GM19452 (cell line): ENCODE measurements at regions not wholly inside any gene's neighbourhood (a gene's known extent, or its start where the extent isn't known, plus 50 kb on each side); places are given as distances from the start of the nearest gene placed in this dataset.

ENCODE experiments used
- ATAC-seq: cut with Tn5 transposase; IDR thresholded peaks from one replicate; pipeline ENCODE4 v1.9.1; 2021; ENCODE audit not compliant: unreplicated experiment

DNA sequence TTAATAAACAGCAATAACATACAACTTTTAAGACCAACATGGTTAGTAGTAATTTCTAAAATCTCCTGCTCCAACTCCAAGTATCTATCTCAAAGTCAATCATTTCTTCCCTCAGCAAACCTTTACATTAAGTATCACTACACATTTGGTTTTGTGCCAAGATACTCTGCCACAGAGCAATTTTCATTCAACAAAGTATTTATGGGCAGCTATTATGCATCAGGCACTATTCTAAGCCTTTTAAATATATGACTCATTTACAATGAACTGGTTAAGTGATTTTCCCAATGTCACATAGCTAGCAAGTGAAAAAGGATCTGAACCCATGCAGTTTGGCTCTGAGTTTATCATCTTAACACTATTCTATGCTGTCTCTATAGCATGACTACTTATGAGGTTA, 264.3 kb downstream of the NOL4 start:
- no peak for ATAC-seq

DNA sequence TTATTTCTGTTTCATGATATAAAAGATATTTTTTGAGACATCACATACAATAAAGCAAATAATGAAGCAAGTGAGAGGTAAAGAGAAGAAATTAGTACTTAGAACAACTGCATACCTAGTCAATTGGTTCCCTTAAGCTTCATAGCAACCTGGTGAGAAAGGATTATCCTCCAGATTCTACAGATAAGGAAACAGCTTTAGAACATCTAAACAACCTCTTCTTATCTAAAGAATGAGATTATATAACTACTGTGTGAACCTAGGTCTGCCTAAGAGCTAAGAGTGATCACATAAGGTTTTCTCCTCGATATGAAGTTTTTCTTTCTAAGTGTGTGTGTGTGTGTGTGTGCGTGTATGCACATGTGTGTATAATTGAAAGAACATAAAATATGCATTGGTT, 265.1 kb downstream of the NOL4 start:
- ATAC-seq = no peak

DNA sequence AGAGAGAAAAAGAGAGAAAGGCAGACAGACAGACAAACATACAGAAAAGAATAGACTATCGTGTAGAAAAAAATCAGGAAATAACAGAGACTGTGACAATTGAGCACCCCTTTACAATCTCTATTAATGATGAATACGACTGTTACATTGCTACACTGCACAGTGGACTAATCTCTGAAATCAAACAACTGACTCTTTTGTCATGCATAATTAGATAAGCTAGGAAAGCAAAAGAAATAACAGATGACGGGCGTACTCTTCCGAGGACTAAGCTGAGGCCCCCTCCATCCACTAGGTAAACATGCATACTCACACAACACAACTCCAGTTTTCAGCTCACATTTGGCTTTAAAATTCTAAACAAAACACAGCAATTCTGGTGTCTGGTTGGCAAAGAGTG, 267.0 kb downstream of the NOL4 start:
- ATAC-seq = no peak

DNA sequence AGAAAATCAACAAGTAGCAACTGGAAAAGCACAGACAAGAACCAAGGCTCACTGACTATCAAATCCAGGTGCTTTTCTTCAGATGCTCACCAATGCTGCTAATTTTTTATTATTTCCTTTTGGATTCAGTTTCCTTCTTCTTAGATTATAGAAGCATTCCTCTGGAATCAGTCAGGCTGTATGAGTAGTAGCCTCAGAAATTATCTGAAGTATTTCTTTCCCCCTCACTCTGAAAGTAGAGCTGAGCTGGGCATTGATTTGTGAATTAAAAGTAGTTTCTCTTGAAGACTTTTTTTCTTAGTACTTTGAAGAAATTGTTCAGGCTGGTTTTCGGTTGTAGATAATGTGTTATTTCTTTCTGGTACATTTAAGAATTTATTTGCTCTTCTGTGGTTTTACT, 273.7 kb downstream of the NOL4 start:
- no peak for ATAC-seq

DNA sequence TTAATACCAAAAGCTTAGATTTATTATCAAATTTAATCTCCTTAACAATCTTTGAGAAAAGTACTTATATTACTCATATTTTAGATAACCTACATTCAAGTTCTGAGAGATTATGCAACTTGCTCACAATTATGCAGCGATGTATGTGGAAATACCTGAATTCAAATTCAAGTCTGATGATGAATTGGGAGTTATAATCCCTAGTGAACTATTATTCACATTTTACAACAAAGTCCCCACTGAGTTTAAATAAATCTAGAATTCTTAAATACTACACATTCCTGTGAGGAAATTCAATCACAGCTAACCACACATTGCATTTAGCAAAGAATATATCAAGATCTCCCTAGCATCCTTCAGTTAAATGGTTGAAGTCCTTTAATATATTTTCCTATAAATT, 278.4 kb downstream of the NOL4 start:
- no peak for ATAC-seq

DNA sequence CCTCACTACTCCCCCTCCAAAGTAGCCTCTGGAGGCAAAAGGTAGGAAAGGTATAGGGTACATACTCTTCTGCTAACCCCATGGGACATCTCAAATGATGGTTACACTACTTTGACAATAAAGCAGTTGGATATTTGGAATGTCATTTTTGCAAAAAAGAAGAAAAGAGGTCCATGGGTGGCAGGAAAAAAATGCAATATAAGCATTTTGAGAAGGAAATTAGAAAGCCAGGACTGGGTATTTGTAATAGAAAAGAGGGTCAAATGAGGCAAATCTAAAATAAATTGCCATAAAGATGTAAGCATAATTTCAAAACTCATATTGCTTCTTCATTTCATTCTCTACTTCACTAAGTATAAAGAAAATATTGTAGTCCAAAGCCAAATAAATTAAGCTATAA, 280.2 kb downstream of the NOL4 start:
- no peak for ATAC-seq

DNA sequence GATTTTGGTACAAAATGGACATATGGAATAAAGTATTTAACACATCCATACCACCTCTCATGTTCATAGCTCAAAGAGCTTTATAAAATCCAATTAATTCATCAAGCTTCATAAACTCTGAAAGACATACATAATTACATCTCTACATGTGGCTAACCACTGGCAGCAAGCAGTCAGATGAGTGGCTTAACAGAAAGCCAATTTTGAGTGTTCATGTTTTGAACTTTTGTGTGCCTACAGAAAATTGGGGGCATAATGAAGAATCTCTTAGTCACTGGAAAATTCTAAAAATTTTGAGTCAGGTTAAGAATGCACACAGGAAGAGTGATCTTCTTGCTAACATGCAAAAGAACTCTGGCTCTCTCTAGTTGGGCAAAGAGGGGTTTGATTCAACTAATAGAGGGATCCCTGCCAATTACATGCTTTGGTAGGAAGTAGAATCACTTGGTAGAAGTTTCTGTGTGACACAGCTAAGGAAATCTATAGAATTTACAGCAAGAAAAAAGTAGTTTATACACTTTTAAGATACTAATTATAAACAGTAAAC, 287.4 kb downstream of the NOL4 start:
- ATAC-seq = no peak

DNA sequence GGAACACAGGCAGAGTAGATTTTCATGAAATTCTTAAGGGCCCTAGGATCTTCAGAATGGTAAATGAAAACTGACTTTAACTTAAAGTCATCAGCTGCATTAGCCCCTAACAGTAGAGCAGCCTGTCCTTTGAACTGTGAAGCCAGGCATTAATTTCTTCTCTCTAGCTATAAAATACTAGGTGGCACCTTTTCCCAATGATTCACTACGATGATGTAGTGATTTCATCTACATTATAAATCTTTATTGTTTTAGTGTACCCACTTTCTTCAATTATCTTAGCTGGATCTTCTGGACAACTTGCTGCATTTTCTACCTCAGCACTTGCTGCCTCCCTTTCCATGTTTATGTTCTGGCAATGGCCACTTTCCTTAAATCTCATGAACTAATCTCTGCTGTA, 290.5 kb downstream of the NOL4 start:
- ATAC-seq = no peak

DNA sequence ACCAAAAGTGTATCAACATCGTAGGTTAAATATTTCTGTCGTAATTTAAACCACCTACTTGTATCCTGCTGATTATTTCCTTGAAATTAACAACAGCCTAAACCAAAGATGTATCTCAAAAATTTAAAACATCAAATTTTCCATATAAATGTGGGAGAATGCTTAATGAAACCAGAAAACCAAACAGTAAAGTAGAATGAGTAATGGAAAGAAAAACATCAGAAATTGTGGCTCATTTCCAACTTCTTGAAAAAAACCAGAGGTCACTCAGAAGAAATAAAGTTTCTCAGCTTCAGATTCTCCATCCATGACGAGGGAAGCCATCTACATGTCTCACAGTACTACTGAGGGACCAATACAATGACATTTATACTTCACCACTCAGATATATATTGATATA, 296.5 kb downstream of the NOL4 start:
- ATAC-seq = no peak

DNA sequence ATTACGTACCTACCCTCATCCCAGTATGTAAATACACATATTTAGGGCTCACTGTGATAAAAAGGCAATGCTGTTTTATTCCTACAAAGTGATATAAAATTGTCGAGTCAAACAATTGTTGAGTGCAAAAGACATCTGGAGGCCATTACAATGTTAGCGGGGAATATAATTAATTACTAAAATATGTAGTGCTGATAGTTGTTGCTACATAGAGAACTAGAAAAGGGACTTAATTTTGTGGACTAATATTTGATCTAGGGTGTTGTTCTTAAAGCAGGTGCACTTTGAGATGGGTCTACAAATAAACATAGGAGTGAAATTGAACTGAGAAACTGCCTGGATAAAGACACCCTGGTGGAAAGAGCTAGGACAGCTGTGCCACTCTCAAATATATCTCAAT, 300.1 kb downstream of the NOL4 start:
- ATAC-seq = no peak

DNA sequence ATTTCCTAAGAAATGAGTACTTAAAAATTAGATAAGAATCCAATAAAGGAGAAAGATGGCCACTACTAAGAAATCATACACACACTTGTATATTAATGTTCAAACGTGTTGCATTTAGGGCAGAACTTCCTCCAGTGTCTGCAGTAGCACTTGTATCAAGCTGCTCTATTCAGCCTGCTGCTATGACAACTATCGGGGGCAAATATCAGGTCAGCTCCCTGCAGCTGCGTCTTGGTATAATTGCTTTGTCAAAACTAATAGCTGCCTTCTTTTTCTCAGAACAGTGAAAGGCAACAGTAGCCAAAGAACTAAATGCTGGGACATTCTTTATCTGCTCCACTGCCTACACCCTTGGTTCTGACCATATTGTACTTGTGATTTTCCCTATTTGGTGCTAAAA, 300.7 kb downstream of the NOL4 start:
- ATAC-seq = no peak

DNA sequence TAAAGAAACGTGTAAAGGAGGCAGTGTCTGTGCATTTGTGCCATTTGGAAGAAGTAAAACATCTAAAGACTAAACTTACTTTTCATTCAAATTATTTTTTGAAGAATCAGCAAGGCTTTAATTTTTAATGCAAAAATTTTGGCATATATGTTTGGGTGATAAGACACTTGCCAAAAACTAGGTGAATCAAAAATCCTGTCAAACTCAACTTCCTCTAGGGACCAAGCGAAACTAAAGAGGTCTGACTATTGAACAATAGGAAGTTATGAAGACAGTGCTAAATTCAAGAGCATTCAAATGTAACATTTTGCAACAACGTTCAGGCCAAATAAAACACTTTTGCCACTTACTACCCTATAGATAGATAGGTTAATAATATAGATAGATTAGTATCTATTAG, 306.1 kb downstream of the NOL4 start:
- ATAC-seq = no peak

DNA sequence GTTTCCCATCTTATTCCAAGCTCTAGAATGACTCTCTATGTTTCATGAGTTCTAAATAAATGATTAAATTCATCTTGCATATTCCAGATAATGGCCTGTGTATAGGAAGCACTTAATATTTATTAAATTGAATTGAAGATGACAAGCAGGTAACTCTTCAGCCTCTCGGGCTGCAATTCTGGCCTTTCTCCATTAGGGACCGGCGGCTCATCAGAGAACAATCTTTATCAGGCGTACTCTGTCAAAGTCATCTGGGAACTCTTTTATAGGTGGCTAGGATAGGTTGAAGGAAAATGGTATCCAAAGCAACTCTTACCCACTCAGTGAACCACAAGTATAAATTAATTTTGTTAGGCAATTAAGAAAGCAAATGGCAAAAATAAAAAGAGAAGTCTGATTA, 308.5 kb downstream of the NOL4 start:
- ATAC-seq = no peak

DNA sequence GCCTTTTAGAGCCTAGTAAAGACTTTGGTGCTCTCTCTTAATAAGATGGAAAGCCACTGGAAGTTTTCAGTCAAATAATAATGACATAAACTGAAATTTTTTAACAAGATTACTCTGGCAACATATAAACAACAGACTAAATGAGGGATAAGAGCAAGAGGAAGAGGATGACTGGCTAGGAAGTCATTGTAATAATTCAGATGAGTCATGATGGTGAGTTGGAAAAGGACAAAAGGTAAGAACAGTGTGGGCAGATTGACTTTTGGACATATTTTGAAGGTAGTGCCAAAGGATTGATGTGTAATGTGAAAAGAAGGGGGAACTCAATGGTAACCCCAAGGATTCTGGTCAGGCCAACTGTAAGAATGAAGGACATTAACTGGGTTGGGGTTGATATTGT, 310.3 kb downstream of the NOL4 start:
- ATAC-seq = no peak

DNA sequence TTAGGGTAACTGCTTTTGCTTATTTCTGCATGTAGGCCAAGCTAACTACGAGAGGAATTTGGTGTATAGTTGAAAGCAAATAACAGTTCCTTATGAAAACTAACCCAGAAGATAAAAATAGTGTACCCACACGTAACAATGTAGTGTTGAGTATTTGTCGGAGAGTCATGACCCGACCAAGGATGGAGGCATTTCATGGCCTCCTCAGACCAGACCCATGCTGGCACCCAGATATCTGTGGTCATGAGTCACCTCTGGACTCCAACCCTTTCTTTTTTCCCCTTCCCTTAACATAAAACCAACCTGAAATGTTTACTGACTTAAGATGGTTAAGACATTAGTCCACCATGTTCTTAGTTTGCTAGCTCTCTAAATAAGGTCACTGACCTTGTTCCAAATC, 318.7 kb downstream of the NOL4 start:
- ATAC-seq = no peak

DNA sequence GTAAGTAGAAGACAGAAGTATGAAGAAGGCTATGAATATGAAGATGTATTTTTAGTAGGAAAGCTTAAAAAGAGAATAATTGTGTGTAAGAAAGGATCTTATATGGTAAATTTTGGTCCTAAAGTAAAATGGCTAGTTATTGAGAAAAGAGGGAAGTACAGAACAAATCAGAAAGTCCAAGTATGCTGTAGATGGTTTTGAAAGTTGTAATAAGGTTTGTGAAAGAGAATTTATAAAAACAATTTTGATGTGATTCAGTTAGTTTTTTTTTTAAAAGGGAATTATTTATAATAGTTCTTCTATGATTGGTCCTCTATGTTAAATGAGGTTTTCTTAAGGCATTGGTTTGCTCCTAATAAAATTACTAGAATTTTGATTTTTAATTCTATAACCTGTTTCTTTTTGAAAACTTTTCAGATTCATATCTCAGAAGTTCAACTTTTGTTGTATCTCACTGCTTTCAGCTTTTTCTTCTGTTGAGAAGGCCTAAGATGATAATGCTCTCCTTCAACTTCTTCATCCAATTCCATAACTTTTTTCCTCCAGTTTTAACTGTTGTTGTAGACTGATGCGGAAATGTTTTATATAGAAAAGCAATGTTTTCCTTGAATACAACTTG, 322.7 kb downstream of the NOL4 start:
- no peak for ATAC-seq

DNA sequence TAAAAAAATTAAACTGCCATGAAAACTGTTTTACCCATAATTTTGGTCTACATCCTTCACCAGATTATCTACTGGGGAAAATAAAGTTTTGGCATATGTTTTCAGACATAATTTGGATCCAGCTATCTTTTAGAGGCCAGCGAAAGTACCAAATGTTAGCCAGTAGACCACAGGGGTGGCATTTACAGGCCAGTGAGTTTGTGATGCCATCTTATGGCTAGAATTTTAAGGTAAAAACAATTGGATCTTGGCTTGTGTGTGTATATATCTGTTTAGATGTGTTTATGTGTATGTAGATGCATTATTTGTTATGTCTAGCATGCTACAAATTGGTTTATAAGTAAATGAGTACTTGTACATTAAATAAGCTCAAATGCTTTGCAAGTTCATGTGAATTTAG, 322.6 kb downstream of the ASXL3 start:
- ATAC-seq = no peak

DNA sequence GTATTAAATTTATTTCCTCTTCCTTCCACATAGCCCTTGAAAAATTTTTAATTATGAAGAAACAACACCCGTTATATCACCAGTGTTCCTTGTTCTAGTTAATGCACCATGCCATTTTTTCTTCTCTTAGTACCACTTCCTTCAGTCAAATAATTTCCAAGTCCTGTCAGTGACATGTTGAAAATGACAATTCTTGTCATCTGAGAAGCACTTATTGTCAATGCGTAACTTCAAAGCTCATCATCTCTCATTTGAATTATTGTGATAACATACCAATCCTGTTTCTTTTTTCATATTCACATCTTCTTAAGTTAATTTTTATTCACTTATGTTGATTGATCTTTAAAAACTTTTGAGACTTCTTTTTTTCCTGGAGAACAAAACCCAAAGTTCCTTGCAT, 320.4 kb downstream of the ASXL3 start:
- ATAC-seq = no peak

DNA sequence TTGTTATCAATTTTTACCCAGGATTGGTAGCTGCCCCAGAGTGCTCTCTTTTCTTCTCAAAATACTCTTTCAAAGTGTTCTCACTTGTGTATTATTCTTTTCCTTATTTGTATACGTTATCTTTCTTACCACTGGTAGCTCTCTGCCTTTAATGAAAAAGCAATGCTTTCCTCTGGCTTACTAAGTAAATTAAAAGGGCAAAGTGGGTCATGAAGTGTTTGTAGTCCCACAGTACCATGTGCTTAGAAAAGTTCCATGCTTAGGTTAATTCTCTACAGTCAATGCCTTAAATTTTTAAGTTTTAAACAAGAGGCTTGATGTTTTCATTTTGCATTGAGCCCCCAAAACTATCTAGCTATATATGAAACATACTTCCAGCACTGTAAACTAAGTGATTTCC, 300.2 kb downstream of the ASXL3 start:
- no peak for ATAC-seq

DNA sequence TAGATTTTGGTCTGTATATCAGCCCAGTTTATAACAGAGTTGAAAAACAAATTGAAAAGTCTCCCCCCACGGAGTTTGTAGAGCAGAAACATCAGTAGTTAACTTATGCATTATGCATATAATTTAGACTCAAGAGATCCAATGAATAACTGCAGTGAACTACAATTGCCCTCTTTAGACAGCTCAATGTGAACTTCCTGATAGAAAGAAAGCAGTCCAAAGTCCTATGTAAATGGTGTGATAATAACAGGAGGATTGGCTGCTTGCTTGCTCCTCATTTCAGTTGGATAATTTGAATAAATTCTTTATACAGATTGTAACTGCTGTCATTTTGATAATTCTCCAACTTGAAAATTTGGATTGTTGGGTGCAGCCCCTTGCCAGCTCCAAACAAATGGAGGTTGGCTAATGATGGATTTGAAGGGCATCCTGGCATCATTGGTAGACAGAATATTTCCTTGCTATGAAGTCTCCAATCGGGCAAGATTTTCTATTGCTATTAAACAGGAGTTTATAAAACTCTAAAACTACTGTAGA, 297.1 kb downstream of the ASXL3 start:
- no peak for ATAC-seq

DNA sequence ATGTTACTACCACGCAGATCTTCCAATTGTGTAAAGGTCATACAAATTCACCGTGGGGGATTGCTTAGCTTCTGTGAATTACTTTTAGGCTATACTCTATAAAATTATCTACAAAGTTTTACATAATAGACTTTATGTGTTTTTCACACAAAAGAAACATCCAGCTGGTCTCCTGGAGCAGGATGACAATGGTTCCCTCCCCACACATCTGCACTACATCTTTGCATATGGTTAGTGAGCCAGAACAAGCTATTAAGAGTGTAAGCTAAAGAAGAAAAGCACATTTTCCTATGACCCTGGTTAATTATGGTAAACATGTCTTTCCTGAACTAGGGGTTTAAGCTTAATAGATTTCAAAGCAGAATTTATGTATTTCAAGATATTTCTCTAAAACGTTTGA, 295.1 kb downstream of the ASXL3 start:
- ATAC-seq = no peak

DNA sequence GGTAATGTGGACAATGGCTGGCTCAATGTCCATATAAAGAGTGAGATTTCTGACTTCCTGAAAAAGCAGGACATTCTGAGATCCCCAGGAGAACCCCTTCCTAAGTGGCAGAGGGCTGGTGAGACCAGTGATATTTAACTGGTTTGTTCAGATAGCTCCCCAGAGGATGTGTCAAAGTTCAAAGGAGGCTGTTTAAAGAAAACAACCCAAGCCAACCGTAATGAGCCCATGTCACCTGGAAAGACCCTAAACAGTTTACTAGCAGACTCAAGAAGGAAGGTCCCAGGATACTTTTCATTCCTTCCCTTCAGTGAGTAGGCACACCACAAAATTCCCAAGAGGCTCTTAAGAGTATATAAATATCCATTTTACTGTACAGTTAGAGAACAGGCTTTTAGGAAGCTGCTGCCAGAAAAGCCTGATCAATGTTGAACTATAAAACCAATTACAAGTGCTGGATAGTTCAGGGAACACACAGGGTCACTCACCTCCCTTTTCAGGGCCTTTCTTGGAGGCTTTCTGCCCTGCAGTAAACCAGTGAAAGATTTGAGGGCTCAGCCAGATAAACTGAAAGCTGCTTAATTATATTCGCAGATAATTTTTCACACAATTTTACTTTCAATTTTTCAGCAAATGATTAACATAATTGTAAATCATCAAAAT, 293.5 kb downstream of the ASXL3 start:
- ATAC-seq = no peak

DNA sequence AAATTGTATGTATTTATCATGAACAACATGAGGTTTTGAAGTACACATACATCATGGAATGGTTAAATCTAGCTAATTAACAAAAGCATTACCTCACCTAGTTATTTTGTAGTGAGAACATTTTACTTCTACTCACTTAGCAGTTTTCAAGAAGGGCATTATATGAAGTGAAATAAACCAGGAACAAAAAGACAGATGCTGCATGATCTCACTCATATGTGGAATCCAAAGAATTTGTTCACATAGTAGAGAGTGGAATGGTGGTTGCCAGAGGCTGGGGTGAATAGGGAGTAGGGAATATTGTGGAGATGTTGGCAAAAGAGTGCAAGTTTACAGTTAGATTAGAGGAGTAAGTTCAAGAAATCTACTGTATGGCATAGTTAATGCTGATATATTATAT, 292.0 kb downstream of the ASXL3 start:
- no peak for ATAC-seq
